HFFc6 (cell line): ENCODE measurements at regions not wholly inside any gene's neighbourhood (a gene's known extent, or its start where the extent isn't known, plus 50 kb on each side); places are given as distances from the start of the nearest gene placed in this dataset.

Experiments used
- DNase-seq: peaks from one replicate; pipeline ENCODE4 v3.0.0-alpha.2; 2018
- H3K27ac Mint-ChIP-seq: 2 replicates; pipeline ENCODE4 v1.8.0; 2020; ENCODE audit warnings: mild to moderate bottlenecking, mixed read lengths
- H3K27me3 Mint-ChIP-seq: 2 replicates; pipeline ENCODE4 v1.8.0; 2021; ENCODE audit warnings: mild to moderate bottlenecking, moderate library complexity, mixed read lengths; ENCODE audit not compliant: insufficient read depth
- H3K36me3 Mint-ChIP-seq: 2 replicates; pipeline ENCODE4 v1.8.0; 2021; ENCODE audit warnings: low read depth, mixed read lengths
- H3K4me1 Mint-ChIP-seq: 2 replicates; pipeline ENCODE4 v1.8.0; 2020; ENCODE audit warnings: low read depth, mixed read lengths
- H3K4me3 Mint-ChIP-seq: 2 replicates; pipeline ENCODE4 v1.8.0; 2020; ENCODE audit warnings: mild to moderate bottlenecking, moderate library complexity, mixed read lengths
- H3K9me3 Mint-ChIP-seq: 2 replicates; pipeline ENCODE4 v1.8.0; 2020; ENCODE audit warnings: mild to moderate bottlenecking, mixed read lengths
- TF ChIP-seq, protein P1 (sequence below): fragments of 200-600 bp; sonication (generic); IDR thresholded peaks from 2 replicates; pipeline ENCODE4 v1.5.0; 2021; ENCODE audit warnings: antibody characterized with exemption, mild to moderate bottlenecking

DNA sequence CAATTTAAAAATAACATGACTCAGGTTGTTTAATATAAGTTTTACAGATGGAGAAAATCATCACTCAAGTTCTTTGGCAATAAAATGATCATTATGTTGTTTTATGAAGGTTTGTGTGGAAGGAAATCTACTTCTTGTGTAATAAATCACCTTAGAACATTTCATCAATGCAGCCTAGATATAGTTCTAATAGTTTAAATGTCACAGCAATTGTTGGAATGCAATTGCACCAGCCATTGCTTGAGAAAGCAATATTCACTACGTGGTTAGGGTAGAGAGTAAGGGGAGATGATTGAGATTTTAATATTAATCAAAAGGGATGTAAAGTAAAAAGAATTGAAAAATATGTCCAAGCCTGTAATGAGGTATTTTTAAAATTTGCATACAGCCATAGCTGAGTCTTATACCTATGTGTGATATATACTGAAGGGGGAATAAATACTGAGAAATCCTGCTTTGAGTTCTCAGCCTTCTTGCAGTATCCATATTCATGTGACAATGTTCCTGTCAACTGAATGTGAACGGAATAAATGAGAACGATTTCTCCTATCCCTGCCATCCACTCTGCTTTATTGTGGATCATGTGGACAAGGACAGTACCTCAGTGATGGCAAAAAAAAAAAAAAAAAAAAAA is 257.9 kb downstream of the OTOL1 start:
- no peak for DNase-seq
- no peaks in the 10 kb centered on the region for H3K4me1 Mint-ChIP-seq
- H3K4me3 Mint-ChIP-seq: no peak overlapping the region
- H3K36me3 Mint-ChIP-seq: no peaks in the 10 kb centered on the region
- no peaks in the 10 kb centered on the region for H3K27me3 Mint-ChIP-seq
- H3K27ac Mint-ChIP-seq: no peak overlapping the region
- TF ChIP-seq, protein P1, sequence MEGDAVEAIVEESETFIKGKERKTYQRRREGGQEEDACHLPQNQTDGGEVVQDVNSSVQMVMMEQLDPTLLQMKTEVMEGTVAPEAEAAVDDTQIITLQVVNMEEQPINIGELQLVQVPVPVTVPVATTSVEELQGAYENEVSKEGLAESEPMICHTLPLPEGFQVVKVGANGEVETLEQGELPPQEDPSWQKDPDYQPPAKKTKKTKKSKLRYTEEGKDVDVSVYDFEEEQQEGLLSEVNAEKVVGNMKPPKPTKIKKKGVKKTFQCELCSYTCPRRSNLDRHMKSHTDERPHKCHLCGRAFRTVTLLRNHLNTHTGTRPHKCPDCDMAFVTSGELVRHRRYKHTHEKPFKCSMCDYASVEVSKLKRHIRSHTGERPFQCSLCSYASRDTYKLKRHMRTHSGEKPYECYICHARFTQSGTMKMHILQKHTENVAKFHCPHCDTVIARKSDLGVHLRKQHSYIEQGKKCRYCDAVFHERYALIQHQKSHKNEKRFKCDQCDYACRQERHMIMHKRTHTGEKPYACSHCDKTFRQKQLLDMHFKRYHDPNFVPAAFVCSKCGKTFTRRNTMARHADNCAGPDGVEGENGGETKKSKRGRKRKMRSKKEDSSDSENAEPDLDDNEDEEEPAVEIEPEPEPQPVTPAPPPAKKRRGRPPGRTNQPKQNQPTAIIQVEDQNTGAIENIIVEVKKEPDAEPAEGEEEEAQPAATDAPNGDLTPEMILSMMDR: no peak
- peaks cover 34% of the 10 kb centered on the region for H3K9me3 Mint-ChIP-seq

- TF ChIP-seq, protein P1: no peak
- Mint-ChIP-seq H3K4me1 (no peaks in the 10 kb centered on the region), H3K27me3 (no peaks in the 10 kb centered on the region), H3K27ac (no peak overlapping the region), H3K9me3 (peaks cover 32% of the 10 kb centered on the region), H3K36me3 (no peaks in the 10 kb centered on the region), H3K4me3 (no peak overlapping the region)
- DNase-seq: no peak
Observed at GRCh38 chr3:161759444-161759843, 262.8 kb downstream of the OTOL1 start.

- TF ChIP-seq, protein P1: no peak
- no peaks in the 10 kb centered on the region for H3K4me1 Mint-ChIP-seq
- peaks cover 22% of the 10 kb centered on the region for H3K9me3 Mint-ChIP-seq
- no peak overlapping the region for H3K4me3 Mint-ChIP-seq
- no peak for DNase-seq
- H3K27ac Mint-ChIP-seq: no peak overlapping the region
- H3K36me3 Mint-ChIP-seq: no peaks in the 10 kb centered on the region
- H3K27me3 Mint-ChIP-seq: no peaks in the 10 kb centered on the region
Observed at GRCh38 chr3:161766331-161766730, 269.7 kb downstream of the OTOL1 start.

DNA sequence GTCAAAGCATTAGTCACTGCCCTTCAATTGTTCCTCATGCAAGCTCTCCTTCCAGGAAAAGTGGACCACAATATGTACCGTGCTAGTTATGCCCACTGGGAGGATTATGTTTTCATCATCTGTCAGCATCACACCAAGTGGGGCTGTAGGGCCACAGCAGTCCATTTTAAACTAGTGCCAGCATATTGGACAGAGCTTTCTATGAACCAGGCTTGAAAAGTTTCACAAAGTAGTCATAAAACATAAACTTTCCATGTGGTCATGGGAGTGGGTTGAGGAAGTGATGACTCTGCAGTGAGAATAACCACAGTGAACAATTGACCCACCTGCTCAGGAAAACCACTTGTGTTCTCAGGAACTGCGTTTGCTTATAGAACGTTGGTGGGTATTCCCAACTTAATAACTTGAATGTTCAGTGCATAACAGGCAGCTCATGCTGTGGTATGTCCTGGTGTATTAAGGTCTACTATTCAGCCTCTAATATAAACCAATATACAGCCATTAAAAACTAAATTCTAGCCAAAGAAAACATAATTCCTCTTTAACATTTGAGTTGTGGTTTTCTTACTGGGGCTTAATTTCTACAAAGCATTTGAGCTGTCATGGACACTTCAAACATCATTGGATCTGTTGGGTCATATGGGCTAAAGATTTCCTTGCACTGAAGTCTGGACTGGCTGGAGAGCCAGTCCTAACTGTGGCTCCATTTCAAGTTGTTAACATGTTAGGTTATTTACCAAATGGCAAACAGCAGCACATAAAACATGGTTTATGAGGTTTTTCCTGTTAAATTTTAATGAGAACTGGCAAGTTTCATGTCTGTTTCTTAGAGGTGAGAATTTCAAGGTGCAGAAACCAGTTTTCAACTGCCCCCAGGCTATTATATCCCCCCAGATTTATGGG is 274.1 kb downstream of the OTOL1 start:
- Mint-ChIP-seq H3K4me1 (no peaks in the 10 kb centered on the region), H3K9me3 (peaks cover 25% of the 10 kb centered on the region), H3K36me3 (no peaks in the 10 kb centered on the region), H3K27ac (no peak overlapping the region), H3K27me3 (no peaks in the 10 kb centered on the region), H3K4me3 (no peak overlapping the region)
- DNase-seq: no peak
- TF ChIP-seq, protein P1: no peak

GRCh38 chr3:161781381-161781780 is 284.8 kb downstream of the OTOL1 start:
- Mint-ChIP-seq H3K36me3 (no peaks in the 10 kb centered on the region), H3K9me3 (peaks cover 18% of the 10 kb centered on the region), H3K4me3 (no peak overlapping the region), H3K27ac (no peak overlapping the region), H3K27me3 (no peaks in the 10 kb centered on the region), H3K4me1 (no peaks in the 10 kb centered on the region)
- no peak for DNase-seq
- TF ChIP-seq, protein P1: no peak
